Vagina (tissue), 2 donors: ENCODE measurements at regions not wholly inside any gene's neighbourhood (a gene's known extent, or its start where the extent isn't known, plus 50 kb on each side); places are given as distances from the start of the nearest gene placed in this dataset.

Experiments used
- POLR2A ChIP-seq, 2 donors: fragments of 450-650 bp; IDR thresholded peaks; one replicate each; pipeline ENCODE4 v1.6.1; 2017; ENCODE audit warnings: antibody characterized with exemption in 2 of 2, mild to moderate bottlenecking in 2 of 2, moderate library complexity in 2 of 2
- POLR2AphosphoS5 ChIP-seq, 2 donors: sonication (generic); formaldehyde crosslinking; IDR thresholded peaks; one replicate each; pipeline ENCODE4 v1.9.0; 2017; ENCODE audit warnings: antibody characterized with exemption in 2 of 2, mild to moderate bottlenecking in 2 of 2, low read depth in 1 of 2; ENCODE audit not compliant: insufficient read depth in 1 of 2
- TF ChIP-seq, protein P1 (sequence below), 3 experiments: fragments of 450-650 bp in 2 of 3; fragments of 200-600 bp in 1 of 3; sonication (generic) in 1 of 3; IDR thresholded peaks; one replicate each; pipeline ENCODE4 v1.5.1; 2017 to 2019; ENCODE audit warnings: antibody characterized with exemption in 3 of 3, mild to moderate bottlenecking in 2 of 3, moderate library complexity in 2 of 3

- TF ChIP-seq, protein P1, sequence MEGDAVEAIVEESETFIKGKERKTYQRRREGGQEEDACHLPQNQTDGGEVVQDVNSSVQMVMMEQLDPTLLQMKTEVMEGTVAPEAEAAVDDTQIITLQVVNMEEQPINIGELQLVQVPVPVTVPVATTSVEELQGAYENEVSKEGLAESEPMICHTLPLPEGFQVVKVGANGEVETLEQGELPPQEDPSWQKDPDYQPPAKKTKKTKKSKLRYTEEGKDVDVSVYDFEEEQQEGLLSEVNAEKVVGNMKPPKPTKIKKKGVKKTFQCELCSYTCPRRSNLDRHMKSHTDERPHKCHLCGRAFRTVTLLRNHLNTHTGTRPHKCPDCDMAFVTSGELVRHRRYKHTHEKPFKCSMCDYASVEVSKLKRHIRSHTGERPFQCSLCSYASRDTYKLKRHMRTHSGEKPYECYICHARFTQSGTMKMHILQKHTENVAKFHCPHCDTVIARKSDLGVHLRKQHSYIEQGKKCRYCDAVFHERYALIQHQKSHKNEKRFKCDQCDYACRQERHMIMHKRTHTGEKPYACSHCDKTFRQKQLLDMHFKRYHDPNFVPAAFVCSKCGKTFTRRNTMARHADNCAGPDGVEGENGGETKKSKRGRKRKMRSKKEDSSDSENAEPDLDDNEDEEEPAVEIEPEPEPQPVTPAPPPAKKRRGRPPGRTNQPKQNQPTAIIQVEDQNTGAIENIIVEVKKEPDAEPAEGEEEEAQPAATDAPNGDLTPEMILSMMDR (IDR thresholded peaks at IDR 0.05) = no peak
- TF ChIP-seq POLR2A (IDR thresholded peaks at IDR 0.05) (no peak), POLR2AphosphoS5 (IDR thresholded peaks at IDR 0.05; ENCODE audit: insufficient read depth in 1 of 2, low read depth in 1 of 2) (no peak)
Measured at GRCh38 chr15:77749236-77749997, 116.7 kb upstream of the LINGO1 start.
